Left ventricle myocardium inferior (tissue), 1 donor: ENCODE measurements at regions not wholly inside any gene's neighbourhood (a gene's known extent, or its start where the extent isn't known, plus 50 kb on each side); places are given as distances from the start of the nearest gene placed in this dataset.

Experiments used
- DNase-seq: peaks from one replicate; pipeline ENCODE4 v3.0.0-alpha.2; 2020
- H3K27ac ChIP-seq: fragments of 200-600 bp; replicated peaks from 2 replicates; pipeline ENCODE4 v1.8.0; 2021
- H3K27me3 ChIP-seq: fragments of 200-600 bp; 2 replicates; pipeline ENCODE4 v1.8.0; 2021; ENCODE audit warnings: low read depth
- H3K36me3 ChIP-seq: fragments of 200-600 bp; 2 replicates; pipeline ENCODE4 v1.8.0; 2021
- H3K4me1 ChIP-seq: fragments of 200-600 bp; 2 replicates; pipeline ENCODE4 v1.8.0; 2021
- H3K4me3 ChIP-seq: fragments of 200-600 bp; 2 replicates; pipeline ENCODE4 v1.8.0; 2021; ENCODE audit warnings: mild to moderate bottlenecking, moderate library complexity
- H3K9me3 ChIP-seq: fragments of 200-600 bp; replicated peaks from 2 replicates; pipeline ENCODE4 v1.8.0; 2021
- intact Hi-C: fragments of 100-400 bp; cut with micrococcal nuclease; formaldehyde crosslinking; loops from one replicate; pipeline ENCODE4 v1.11.0; 2022
- TF ChIP-seq, protein P1 (sequence below): fragments of 200-600 bp; IDR thresholded peaks from 2 replicates; pipeline ENCODE4 v1.8.0; 2021; ENCODE audit warnings: antibody characterized with exemption, mild to moderate bottlenecking, borderline replicate concordance
- donor health status: DM: no; HTN: yes; CAD: no; lungs with severe emphysema.

DNA sequence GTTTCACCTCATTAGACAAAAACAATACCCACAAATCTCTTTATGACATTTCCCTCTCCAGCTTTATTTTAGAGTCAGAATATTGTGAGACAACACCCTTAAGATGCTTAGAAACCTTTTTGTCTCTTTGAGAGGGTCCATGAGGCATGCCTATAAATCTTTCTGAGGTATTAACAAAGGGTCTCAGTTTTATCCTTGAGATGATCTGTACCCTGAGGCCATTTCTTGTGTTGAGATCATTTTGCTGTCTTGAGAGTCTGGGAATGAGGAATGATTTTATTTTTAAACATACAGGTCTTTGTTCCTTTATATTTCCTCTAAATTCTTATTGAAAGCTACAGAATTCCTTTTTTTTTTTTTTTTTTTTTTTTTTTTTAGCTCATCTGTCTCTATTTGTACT is 179.7 kb upstream of the HS3ST4 start:
- H3K27me3 ChIP-seq = no peaks in the 10 kb centered on the region
- TF ChIP-seq, protein P1, sequence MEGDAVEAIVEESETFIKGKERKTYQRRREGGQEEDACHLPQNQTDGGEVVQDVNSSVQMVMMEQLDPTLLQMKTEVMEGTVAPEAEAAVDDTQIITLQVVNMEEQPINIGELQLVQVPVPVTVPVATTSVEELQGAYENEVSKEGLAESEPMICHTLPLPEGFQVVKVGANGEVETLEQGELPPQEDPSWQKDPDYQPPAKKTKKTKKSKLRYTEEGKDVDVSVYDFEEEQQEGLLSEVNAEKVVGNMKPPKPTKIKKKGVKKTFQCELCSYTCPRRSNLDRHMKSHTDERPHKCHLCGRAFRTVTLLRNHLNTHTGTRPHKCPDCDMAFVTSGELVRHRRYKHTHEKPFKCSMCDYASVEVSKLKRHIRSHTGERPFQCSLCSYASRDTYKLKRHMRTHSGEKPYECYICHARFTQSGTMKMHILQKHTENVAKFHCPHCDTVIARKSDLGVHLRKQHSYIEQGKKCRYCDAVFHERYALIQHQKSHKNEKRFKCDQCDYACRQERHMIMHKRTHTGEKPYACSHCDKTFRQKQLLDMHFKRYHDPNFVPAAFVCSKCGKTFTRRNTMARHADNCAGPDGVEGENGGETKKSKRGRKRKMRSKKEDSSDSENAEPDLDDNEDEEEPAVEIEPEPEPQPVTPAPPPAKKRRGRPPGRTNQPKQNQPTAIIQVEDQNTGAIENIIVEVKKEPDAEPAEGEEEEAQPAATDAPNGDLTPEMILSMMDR = no peak
- no peak overlapping the region for H3K27ac ChIP-seq
- DNase-seq = no peak
- no peaks in the 10 kb centered on the region for H3K4me1 ChIP-seq
- peaks cover 11% of the 10 kb centered on the region for H3K9me3 ChIP-seq
- no peak overlapping the region for H3K4me3 ChIP-seq
- no peaks in the 10 kb centered on the region for H3K36me3 ChIP-seq
- intact Hi-C loops = no loop called here

DNA sequence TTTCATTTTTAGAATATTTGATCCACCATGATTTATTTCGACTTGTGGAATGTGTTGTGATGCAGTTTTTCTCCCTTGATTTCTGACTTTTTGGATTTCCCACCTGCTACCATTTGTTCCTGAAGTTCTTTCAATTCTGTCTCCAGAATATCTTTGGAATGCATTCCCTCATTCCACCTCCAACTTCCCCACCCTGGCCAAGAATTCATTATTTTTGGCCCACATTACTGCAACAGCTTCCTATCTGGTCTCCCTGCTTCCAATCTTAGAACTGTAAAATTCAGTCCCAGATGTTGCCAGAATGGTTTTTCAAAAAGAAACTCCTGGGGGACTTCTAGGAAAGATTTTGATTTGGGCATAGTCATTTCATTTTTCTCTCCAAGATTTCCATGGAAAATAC is 182.3 kb upstream of the HS3ST4 start:
- TF ChIP-seq, protein P1 = no peak
- Histone ChIP-seq H3K9me3 (no peaks in the 10 kb centered on the region), H3K4me3 (no peak overlapping the region), H3K27me3 (no peaks in the 10 kb centered on the region), H3K27ac (no peak overlapping the region), H3K4me1 (no peaks in the 10 kb centered on the region), H3K36me3 (no peaks in the 10 kb centered on the region)
- no peak for DNase-seq
- intact Hi-C loops = no loop called here

DNA sequence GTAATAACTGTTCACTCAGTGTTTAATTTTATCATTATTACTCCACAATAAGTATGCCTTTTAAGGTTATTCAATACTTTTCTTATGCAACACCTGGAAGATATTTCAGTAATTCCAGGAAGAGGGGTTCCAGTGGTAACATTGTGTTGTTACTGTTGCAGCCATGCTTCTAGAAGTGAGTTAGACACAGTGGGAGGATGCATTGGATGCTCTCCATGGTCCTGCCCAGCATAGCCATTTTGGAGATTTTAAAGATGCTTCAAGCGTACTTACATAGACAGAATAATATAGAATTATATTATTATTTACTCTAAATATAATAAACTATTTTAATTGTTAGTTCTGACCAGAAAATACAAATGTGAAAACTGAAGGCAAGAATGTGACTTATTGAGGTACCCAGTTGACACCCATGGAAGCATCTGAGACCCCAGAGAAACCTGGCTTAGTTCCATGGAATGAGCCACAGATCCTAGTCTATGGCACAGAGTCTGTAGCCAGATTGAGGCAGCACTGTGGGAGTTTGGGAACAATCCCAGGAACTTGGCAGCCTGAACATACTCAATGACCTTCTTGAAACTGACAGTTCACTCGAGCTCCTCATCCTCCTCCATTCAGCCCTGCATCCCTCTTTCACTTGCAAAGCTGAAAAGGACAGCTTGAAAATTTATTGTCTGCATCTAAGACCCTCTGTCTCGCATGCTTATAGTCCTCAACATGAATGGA is 190.1 kb upstream of the HS3ST4 start:
- H3K27me3 ChIP-seq = no peaks in the 10 kb centered on the region
- H3K27ac ChIP-seq = no peak overlapping the region
- intact Hi-C loops = no loop called here
- DNase-seq = no peak
- H3K4me1 ChIP-seq = no peaks in the 10 kb centered on the region
- TF ChIP-seq, protein P1 = no peak
- no peak overlapping the region for H3K4me3 ChIP-seq
- H3K36me3 ChIP-seq = no peaks in the 10 kb centered on the region
- no peaks in the 10 kb centered on the region for H3K9me3 ChIP-seq

DNA sequence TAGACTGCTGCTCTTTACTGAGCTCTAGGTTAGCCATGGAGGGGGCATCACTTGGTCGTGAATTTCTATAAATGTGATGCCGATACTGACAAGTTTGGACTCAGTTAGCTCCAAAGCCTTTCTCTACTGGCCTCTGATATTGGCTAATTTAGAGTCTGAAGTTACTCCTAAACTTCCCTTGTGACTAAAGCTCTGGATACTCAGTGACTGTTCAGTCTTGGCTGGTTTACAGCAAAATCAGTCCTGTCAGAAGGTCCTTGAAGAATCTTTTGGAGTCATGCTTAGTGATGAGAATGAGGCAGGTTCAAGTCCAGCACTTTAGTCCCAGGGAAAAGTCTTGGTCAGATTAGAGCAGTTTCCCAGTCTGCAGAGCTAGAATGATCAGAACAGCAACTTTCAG is 197.5 kb upstream of the HS3ST4 start:
- TF ChIP-seq, protein P1 = no peak
- no peaks in the 10 kb centered on the region for H3K36me3 ChIP-seq
- intact Hi-C loops = no loop called here
- H3K4me3 ChIP-seq = no peak overlapping the region
- H3K27me3 ChIP-seq = no peaks in the 10 kb centered on the region
- H3K9me3 ChIP-seq = peaks cover 19% of the 10 kb centered on the region
- no peak overlapping the region for H3K27ac ChIP-seq
- no peak for DNase-seq
- no peaks in the 10 kb centered on the region for H3K4me1 ChIP-seq

DNA sequence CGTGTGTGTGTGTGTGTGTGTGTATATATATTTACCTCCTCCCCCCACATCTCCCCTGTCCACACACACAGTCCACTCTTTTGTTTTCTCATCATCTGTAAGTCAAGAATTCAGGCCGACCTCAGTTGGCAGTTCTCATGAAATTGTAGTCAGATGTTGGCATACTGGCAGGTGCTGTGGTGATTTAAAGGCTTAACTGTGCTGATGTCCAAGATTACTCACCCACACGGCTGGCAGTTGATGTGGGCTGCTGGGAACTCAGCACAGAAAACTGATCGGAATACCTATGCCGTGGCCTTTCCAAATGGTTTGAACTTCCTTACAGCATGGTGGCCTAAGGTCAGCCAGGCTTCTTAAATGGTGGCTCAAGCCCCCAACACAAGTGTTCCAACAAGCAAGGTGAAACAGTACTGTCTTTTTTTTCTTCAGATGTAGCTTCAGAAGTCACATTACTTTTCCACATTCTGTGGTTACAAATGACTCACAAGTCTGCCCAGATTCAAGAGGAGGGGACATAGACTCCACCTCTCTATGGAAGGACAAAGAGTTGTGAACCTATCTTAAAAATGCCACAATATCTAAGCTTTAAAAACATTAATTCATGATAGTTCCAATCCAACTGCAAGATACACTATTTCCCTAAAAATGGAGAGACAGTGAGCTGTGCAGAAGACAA is 198.5 kb upstream of the HS3ST4 start:
- Histone ChIP-seq H3K4me1 (no peaks in the 10 kb centered on the region), H3K27me3 (no peaks in the 10 kb centered on the region), H3K9me3 (peaks cover 24% of the 10 kb centered on the region), H3K36me3 (no peaks in the 10 kb centered on the region), H3K4me3 (no peak overlapping the region), H3K27ac (no peak overlapping the region)
- intact Hi-C loops = no loop called here
- TF ChIP-seq, protein P1 = no peak
- DNase-seq = no peak
